SK-N-SH (cell line): ENCODE measurements at regions not wholly inside any gene's neighbourhood (a gene's known extent, or its start where the extent isn't known, plus 50 kb on each side); places are given as distances from the start of the nearest gene placed in this dataset.

Source experiments
- CTCF ChIP-seq: fragments of 200-600 bp; sonication (generic); IDR thresholded peaks from 2 replicates; pipeline ENCODE4 v1.6.1; 2017; ENCODE audit warnings: antibody characterized with exemption, mild to moderate bottlenecking, moderate library complexity
- EP300 ChIP-seq, 2 experiments: IDR thresholded peaks; 2 replicates each; pipeline versions ENCODE4 v1.4.0 to v1.6.1; 2012; ENCODE audit warnings: borderline replicate concordance in 1 of 2, low read depth in 1 of 2, low read length in 1 of 2
- GATA2 ChIP-seq: sonication (generic); formaldehyde crosslinking; IDR thresholded peaks from 2 replicates; pipeline ENCODE4 v1.5.0; 2020; ENCODE audit warnings: mild to moderate bottlenecking, missing genetic modification reagents
- JUND ChIP-seq: IDR thresholded peaks from 2 replicates; pipeline ENCODE4 v1.4.0; 2012
- POLR2AphosphoS5 ChIP-seq: IDR thresholded peaks from 2 replicates; pipeline ENCODE4 v1.6.1; 2012; ENCODE audit warnings: low read depth, low read length
- RFX5 ChIP-seq: IDR thresholded peaks from 2 replicates; pipeline ENCODE4 v1.6.1; 2012; ENCODE audit warnings: mild to moderate bottlenecking, improper control_type of control experiment, low read length
- TAF1 ChIP-seq: IDR thresholded peaks from 2 replicates; pipeline ENCODE4 v1.6.1; 2012; ENCODE audit warnings: low read depth, mild to moderate bottlenecking, low read length, moderate library complexity, borderline replicate concordance
- TCF12 ChIP-seq: IDR thresholded peaks from 2 replicates; pipeline ENCODE4 v1.4.0; 2012
- YY1 ChIP-seq: IDR thresholded peaks from 2 replicates; pipeline ENCODE4 v1.4.0; 2012; ENCODE audit warnings: low read depth, mild to moderate bottlenecking
- TF ChIP-seq, protein P1 (sequence below): IDR thresholded peaks from 2 replicates; pipeline ENCODE4; 2012
- TF ChIP-seq, protein P2 (sequence below): IDR thresholded peaks from 2 replicates; pipeline ENCODE4 v1.4.0; 2012; ENCODE audit warnings: low read depth
- TF ChIP-seq, protein P3 (sequence below): fragments of 150-350 bp; IDR thresholded peaks from 2 replicates; pipeline ENCODE4 v1.6.1; 2017; ENCODE audit warnings: antibody characterized with exemption, low read length, low read depth, borderline replicate concordance

DNA sequence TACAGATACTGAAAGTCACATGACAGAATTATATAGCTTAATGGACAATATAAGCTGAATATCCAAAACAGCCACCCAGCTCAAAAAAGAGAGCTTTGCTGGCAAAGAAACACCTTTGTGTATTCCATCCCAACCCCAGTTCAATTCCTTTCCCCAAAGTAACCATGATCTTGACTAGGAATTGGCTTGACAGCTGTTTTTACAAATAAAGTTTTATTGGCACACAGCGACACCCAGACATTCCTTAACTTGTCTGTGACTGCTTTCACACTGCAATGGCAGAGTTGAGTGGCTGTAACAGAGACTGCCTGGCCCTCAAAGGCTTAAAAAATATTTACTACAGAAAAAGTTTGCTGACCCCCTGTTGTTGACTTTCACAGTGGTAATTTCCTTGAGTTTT lies 264.0 kb upstream of the TSHZ2 start:
- TF ChIP-seq YY1 (no peak), EP300 (IDR thresholded peaks at IDR 0.05; ENCODE audit: borderline replicate concordance in 1 of 2, low read depth in 1 of 2, low read length in 1 of 2) (no peak), GATA2 (CRISPR knock-in tag) (no peak), CTCF (no peak), JUND (no peak), TAF1 (no peak), TCF12 (no peak), POLR2AphosphoS5 (no peak), RFX5 (no peak)
- TF ChIP-seq, protein P1, sequence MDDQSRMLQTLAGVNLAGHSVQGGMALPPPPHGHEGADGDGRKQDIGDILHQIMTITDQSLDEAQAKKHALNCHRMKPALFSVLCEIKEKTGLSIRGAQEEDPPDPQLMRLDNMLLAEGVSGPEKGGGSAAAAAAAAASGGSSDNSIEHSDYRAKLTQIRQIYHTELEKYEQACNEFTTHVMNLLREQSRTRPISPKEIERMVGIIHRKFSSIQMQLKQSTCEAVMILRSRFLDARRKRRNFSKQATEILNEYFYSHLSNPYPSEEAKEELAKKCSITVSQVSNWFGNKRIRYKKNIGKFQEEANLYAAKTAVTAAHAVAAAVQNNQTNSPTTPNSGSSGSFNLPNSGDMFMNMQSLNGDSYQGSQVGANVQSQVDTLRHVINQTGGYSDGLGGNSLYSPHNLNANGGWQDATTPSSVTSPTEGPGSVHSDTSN = no peak
- TF ChIP-seq, protein P2, sequence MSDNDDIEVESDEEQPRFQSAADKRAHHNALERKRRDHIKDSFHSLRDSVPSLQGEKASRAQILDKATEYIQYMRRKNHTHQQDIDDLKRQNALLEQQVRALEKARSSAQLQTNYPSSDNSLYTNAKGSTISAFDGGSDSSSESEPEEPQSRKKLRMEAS = no peak
- TF ChIP-seq, protein P3, sequence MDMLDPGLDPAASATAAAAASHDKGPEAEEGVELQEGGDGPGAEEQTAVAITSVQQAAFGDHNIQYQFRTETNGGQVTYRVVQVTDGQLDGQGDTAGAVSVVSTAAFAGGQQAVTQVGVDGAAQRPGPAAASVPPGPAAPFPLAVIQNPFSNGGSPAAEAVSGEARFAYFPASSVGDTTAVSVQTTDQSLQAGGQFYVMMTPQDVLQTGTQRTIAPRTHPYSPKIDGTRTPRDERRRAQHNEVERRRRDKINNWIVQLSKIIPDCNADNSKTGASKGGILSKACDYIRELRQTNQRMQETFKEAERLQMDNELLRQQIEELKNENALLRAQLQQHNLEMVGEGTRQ = no peak
